ENCODE measurements at regions not wholly inside any gene's neighbourhood (a gene's known extent, or its start where the extent isn't known, plus 50 kb on each side); places are given as distances from the start of the nearest gene placed in this dataset.

- TF ChIP-seq CTCF (IDR thresholded peaks at IDR 0.05): no peak
Measured at GRCh38 chr13:34294483-34295129, 476.7 kb downstream of the RFC3 start.

- TF ChIP-seq CTCF (IDR thresholded peaks at IDR 0.05): no peak
Measured at GRCh38 chr13:34300559-34300958, 482.6 kb downstream of the RFC3 start.

GRCh38 chr13:34302596-34302995 is 484.6 kb downstream of the RFC3 start:
- no peak for TF ChIP-seq CTCF (IDR thresholded peaks at IDR 0.05)

GRCh38 chr13:34303346-34303745 is 485.4 kb downstream of the RFC3 start:
- no peak for TF ChIP-seq CTCF (IDR thresholded peaks at IDR 0.05)

- TF ChIP-seq CTCF (IDR thresholded peaks at IDR 0.05): no peak
Measured at GRCh38 chr13:34307607-34308006, 489.7 kb downstream of the RFC3 start.

GRCh38 chr13:34308725-34309124 is 490.8 kb downstream of the RFC3 start:
- no peak for TF ChIP-seq CTCF (IDR thresholded peaks at IDR 0.05)

- no peak for TF ChIP-seq CTCF (IDR thresholded peaks at IDR 0.05)
Measured at GRCh38 chr13:34310539-34310938, 492.6 kb downstream of the RFC3 start.

GRCh38 chr13:34311251-34311650 is 493.3 kb downstream of the RFC3 start:
- TF ChIP-seq CTCF (IDR thresholded peaks at IDR 0.05): no peak
